Prostate gland (tissue), 2 donors: ENCODE measurements at regions not wholly inside any gene's neighbourhood (a gene's known extent, or its start where the extent isn't known, plus 50 kb on each side); places are given as distances from the start of the nearest gene placed in this dataset.

Experiments used
- DNase-seq: peaks from one replicate; pipeline ENCODE4 v3.0.0-alpha.2; 2019; ENCODE audit warnings: low spot score
- H3K27ac ChIP-seq, 2 donors: fragments of 200-600 bp; sonication (generic); 2 replicates each; pipeline ENCODE4 v1.5.1; 2017 to 2019
- H3K27me3 ChIP-seq: fragments of 200-600 bp; sonication (generic); replicated peaks from 2 replicates; pipeline ENCODE4 v1.5.1; 2019; ENCODE audit not compliant: insufficient read depth
- H3K36me3 ChIP-seq, 2 donors: fragments of 200-600 bp; sonication (generic); 1 replicate in 1 of 2; 2 replicates in 1 of 2; pipeline versions ENCODE4 v1.5.1 to v1.8.1; 2017 to 2019
- H3K4me1 ChIP-seq: fragments of 200-600 bp; sonication (generic); replicated peaks from 2 replicates; pipeline ENCODE4 v1.5.1; 2019
- H3K4me3 ChIP-seq, 2 donors: fragments of 200-600 bp; sonication (generic); 2 replicates each; pipeline ENCODE4 v1.5.1; 2017 to 2019
- H3K9me3 ChIP-seq: fragments of 200-600 bp; sonication (generic); 2 replicates; pipeline ENCODE4 v1.5.1; 2017
- POLR2A ChIP-seq: fragments of 450-650 bp; IDR thresholded peaks from one replicate; pipeline ENCODE4 v1.6.1; 2016; ENCODE audit warnings: antibody characterized with exemption, mild to moderate bottlenecking
- POLR2AphosphoS5 ChIP-seq: sonication (generic); formaldehyde crosslinking; IDR thresholded peaks from one replicate; pipeline ENCODE4 v1.6.1; 2017; ENCODE audit warnings: antibody characterized with exemption
- whole genome bisulfite sequencing: methylation state at CpG from one replicate; pipeline ENCODE4 v1.1.5; 2018; 5-methylcytosine and 5-hydroxymethylcytosine counted together
- intact Hi-C: fragments of 100-400 bp; cut with DNase I; formaldehyde crosslinking; loops from one replicate; pipeline ENCODE4 v1.14.2; 2022
- TF ChIP-seq, protein P1 (sequence below), 4 experiments: fragments of 200-600 bp in 2 of 4; fragments of 450-650 bp in 2 of 4; sonication (generic) in 2 of 4; IDR thresholded peaks; 1 replicate in 3 of 4; 2 replicates in 1 of 4; pipeline ENCODE4 v1.5.1; 2016 to 2019; ENCODE audit warnings: antibody characterized with exemption in 4 of 4, mild to moderate bottlenecking in 2 of 4, moderate library complexity in 2 of 4

DNA sequence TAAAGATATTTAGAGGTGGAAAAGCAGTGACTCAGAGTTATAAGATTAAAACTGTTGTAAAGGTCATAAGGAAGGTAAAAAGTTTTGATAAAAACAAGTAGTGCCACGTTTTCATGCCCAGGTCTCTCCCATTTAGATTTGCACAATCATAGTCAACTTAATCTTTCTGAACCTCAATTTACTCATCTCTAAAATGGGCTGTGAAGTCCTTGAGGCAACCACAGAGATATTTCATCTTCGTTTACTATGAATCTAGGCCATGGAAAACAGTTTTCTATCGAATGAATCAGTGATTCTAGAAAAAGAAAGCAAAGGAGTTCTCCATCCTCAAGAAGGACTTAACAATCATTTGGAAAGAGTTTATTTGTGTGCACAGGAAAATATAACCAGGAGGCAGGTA, 190.2 kb downstream of the EDN1 start:
- H3K4me1 ChIP-seq, result no peaks in the 10 kb centered on the region
- H3K27me3 ChIP-seq, result no peaks in the 10 kb centered on the region
- TF ChIP-seq, protein P1, sequence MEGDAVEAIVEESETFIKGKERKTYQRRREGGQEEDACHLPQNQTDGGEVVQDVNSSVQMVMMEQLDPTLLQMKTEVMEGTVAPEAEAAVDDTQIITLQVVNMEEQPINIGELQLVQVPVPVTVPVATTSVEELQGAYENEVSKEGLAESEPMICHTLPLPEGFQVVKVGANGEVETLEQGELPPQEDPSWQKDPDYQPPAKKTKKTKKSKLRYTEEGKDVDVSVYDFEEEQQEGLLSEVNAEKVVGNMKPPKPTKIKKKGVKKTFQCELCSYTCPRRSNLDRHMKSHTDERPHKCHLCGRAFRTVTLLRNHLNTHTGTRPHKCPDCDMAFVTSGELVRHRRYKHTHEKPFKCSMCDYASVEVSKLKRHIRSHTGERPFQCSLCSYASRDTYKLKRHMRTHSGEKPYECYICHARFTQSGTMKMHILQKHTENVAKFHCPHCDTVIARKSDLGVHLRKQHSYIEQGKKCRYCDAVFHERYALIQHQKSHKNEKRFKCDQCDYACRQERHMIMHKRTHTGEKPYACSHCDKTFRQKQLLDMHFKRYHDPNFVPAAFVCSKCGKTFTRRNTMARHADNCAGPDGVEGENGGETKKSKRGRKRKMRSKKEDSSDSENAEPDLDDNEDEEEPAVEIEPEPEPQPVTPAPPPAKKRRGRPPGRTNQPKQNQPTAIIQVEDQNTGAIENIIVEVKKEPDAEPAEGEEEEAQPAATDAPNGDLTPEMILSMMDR (IDR thresholded peaks at IDR 0.05), result no peak
- TF ChIP-seq POLR2A (no peak), POLR2AphosphoS5 (no peak)
- no peak overlapping the region for H3K27ac ChIP-seq
- DNase-seq, result no peak
- no peaks in the 10 kb centered on the region for H3K36me3 ChIP-seq
- H3K9me3 ChIP-seq, result no peaks in the 10 kb centered on the region
- H3K4me3 ChIP-seq, result no peak overlapping the region
- intact Hi-C loops, result no loop called here
- 96% methylated on average over 3 of the region's 3 CpGs for WGBS

DNA sequence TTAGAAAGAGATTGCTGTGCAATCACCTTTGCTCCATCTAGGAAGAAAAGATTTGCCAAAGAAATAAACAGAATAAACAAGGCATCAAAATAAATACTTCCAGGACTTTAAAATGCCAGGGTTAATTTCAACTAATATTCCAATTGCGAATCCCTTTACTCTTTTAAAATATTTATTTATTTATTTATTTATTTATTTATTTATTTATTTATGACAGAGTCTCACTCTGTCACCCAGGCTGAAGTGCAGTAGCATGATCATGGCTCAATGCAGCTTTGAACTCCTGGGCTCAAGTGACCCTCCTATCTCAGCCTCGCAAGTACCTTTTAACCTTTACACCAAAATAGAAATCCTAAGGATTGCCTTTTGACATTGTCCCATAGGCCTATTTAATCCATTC, 191.1 kb downstream of the EDN1 start:
- no peaks in the 10 kb centered on the region for H3K27me3 ChIP-seq
- H3K36me3 ChIP-seq, result no peaks in the 10 kb centered on the region
- intact Hi-C loops, result no loop called here
- H3K27ac ChIP-seq, result no peak overlapping the region
- H3K4me3 ChIP-seq, result no peak overlapping the region
- no peaks in the 10 kb centered on the region for H3K9me3 ChIP-seq
- WGBS, result 93% methylated on average over 2 of the region's 2 CpGs
- TF ChIP-seq, protein P1 (IDR thresholded peaks at IDR 0.05), result no peak
- no peak for TF ChIP-seq POLR2A
- DNase-seq, result no peak
- H3K4me1 ChIP-seq, result no peaks in the 10 kb centered on the region

DNA sequence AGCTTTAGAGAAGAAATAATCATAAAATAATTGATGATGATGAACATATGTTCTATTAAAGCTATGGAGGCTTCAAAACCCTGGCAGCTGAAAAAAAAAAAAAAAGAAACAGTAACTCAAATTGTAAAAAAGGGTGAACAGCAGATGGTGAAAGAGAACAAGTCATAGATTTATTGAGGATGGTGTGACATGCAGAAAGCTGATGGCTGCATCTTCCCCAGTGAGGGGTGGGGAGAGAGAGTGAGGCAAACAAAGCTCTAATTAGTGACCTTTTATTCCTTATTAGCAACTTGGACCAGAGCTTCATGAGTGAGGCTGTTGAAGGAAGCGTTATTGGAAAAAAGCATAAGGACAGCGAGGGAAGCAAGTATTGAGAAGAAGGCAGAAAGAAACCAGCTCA, 191.7 kb downstream of the EDN1 start:
- no peak for DNase-seq
- intact Hi-C loops, result no loop called here
- Histone ChIP-seq H3K27me3 (no peaks in the 10 kb centered on the region), H3K36me3 (no peaks in the 10 kb centered on the region), H3K4me1 (no peaks in the 10 kb centered on the region), H3K27ac (no peak overlapping the region), H3K4me3 (no peak overlapping the region), H3K9me3 (no peaks in the 10 kb centered on the region)
- WGBS, result 92% methylated on average over 2 of the region's 2 CpGs
- TF ChIP-seq, protein P1 (IDR thresholded peaks at IDR 0.05), result no peak
- TF ChIP-seq POLR2A (no peak), POLR2AphosphoS5 (no peak)

DNA sequence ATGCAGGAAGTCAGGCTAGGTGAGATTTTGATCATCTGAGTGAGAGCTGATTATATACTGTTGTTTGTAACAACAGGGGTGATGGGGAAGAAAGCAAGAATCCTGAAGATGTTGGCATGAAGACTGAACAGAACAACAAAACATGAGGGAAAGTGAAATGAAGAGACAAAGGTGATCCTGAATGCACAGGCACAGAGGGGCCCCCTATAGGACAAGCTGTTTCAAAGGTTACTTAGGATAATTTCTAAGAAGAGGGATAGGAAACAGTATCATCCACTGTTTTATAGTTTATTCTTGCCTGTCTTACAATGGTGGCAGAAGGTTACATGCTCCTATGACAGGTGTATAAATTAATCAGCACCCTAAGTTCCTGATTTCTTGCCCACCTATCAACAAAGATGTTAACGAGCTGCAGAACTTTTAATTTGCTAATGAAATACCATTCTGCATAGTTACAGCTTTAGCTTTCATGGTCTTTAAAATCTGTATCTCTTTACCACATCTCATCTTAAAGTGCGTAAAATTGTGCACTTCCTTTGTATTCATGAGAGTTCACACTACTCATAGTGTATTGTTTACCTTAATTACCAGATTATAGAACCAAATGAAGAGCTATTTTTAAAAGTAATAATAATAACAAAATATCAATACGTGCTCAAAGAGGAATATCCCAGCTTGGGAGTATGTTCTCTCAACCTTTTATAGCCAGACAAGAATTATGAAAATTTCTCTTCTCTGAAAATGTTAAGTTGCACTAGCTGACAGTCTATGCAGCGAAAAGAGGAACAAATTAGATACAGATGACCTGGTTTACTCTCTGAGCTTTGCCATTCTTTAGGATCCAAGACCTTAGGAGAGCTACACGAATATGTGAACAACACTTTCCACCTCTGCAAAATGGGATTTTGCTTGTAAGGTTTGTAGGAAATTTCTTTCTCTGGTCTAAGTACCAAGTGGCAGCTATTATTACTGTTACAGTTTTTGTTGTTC, 192.5 kb downstream of the EDN1 start:
- 77% methylated on average over 5 of the region's 5 CpGs for WGBS

More for the DNA sequence above, 192.5 kb downstream of the EDN1 start:
- no peaks in the 10 kb centered on the region for H3K27me3 ChIP-seq
- no peak for TF ChIP-seq POLR2AphosphoS5
- no peak for TF ChIP-seq POLR2A
- TF ChIP-seq, protein P1 (IDR thresholded peaks at IDR 0.05), result no peak
- H3K27ac ChIP-seq, result no peak overlapping the region
- intact Hi-C loops, result no loop called here
- no peak for DNase-seq
- no peak overlapping the region for H3K4me3 ChIP-seq
- no peaks in the 10 kb centered on the region for H3K9me3 ChIP-seq
- no peaks in the 10 kb centered on the region for H3K36me3 ChIP-seq
- no peaks in the 10 kb centered on the region for H3K4me1 ChIP-seq
